ENCODE measurements at regions not wholly inside any gene's neighbourhood (a gene's known extent, or its start where the extent isn't known, plus 50 kb on each side); places are given as distances from the start of the nearest gene placed in this dataset.
"Not testable (repeated sequence)": the region's sequence is repeated elsewhere in the genome, so short reads cannot be mapped to it uniquely, and the experiment has no call there.

GRCh38 chr17:13153036-13153435 lies 135.2 kb upstream of the ELAC2 start:
- Histone ChIP-seq H3K27me3 (ENCODE audit: control insufficient read depth, insufficient read depth, low read length) (no peaks in the 10 kb centered on the region), H3K36me3 (ENCODE audit: control insufficient read depth, insufficient read depth, low read length) (no peaks in the 10 kb centered on the region), H3K4me3 (ENCODE audit: low read depth, low read length) (no peak overlapping the region)
- no peak for TF ChIP-seq CTCF (IDR thresholded peaks at IDR 0.05; ENCODE audit: insufficient read depth, low read length, poor library complexity, severe bottlenecking)
- DNase-seq (ENCODE audit: low read depth): no peak

- H3K36me3 ChIP-seq (ENCODE audit: control insufficient read depth, insufficient read depth, low read length): no peaks in the 10 kb centered on the region
- no peak for TF ChIP-seq CTCF (IDR thresholded peaks at IDR 0.05; ENCODE audit: insufficient read depth, low read length, poor library complexity, severe bottlenecking)
- no peaks in the 10 kb centered on the region for H3K27me3 ChIP-seq (ENCODE audit: control insufficient read depth, insufficient read depth, low read length)
- no peak for DNase-seq (ENCODE audit: low read depth)
- H3K4me3 ChIP-seq (ENCODE audit: low read depth, low read length): no peak overlapping the region
Observed at GRCh38 chr17:13152501-13152900, 134.7 kb upstream of the ELAC2 start.

GRCh38 chr17:13150738-13151137 lies 132.9 kb upstream of the ELAC2 start:
- H3K27me3 ChIP-seq (ENCODE audit: control insufficient read depth, insufficient read depth, low read length); DNase-seq (ENCODE audit: low read depth); H3K4me3 ChIP-seq (ENCODE audit: low read depth, low read length); H3K36me3 ChIP-seq (ENCODE audit: control insufficient read depth, insufficient read depth, low read length): not testable (repeated sequence)

GRCh38 chr17:13143001-13143400 lies 125.2 kb upstream of the ELAC2 start:
- no peak for TF ChIP-seq CTCF (IDR thresholded peaks at IDR 0.05; ENCODE audit: insufficient read depth, low read length, poor library complexity, severe bottlenecking)
- no peak for DNase-seq (ENCODE audit: low read depth)
- Histone ChIP-seq H3K27me3 (ENCODE audit: control insufficient read depth, insufficient read depth, low read length) (no peaks in the 10 kb centered on the region), H3K4me3 (ENCODE audit: low read depth, low read length) (no peak overlapping the region), H3K36me3 (ENCODE audit: control insufficient read depth, insufficient read depth, low read length) (no peaks in the 10 kb centered on the region)

GRCh38 chr17:13140750-13141149 lies 122.9 kb upstream of the ELAC2 start:
- no peak for TF ChIP-seq CTCF (IDR thresholded peaks at IDR 0.05; ENCODE audit: insufficient read depth, low read length, poor library complexity, severe bottlenecking)
- no peak for DNase-seq (ENCODE audit: low read depth)
- no peaks in the 10 kb centered on the region for H3K27me3 ChIP-seq (ENCODE audit: control insufficient read depth, insufficient read depth, low read length)
- H3K36me3 ChIP-seq (ENCODE audit: control insufficient read depth, insufficient read depth, low read length): no peaks in the 10 kb centered on the region
- H3K4me3 ChIP-seq (ENCODE audit: low read depth, low read length): no peak overlapping the region

GRCh38 chr17:13135506-13135905 lies 117.7 kb upstream of the ELAC2 start:
- no peaks in the 10 kb centered on the region for H3K36me3 ChIP-seq (ENCODE audit: control insufficient read depth, insufficient read depth, low read length)
- TF ChIP-seq CTCF (IDR thresholded peaks at IDR 0.05; ENCODE audit: insufficient read depth, low read length, poor library complexity, severe bottlenecking): no peak
- no peak overlapping the region for H3K4me3 ChIP-seq (ENCODE audit: low read depth, low read length)
- no peaks in the 10 kb centered on the region for H3K27me3 ChIP-seq (ENCODE audit: control insufficient read depth, insufficient read depth, low read length)
- no peak for DNase-seq (ENCODE audit: low read depth)

All from kidney epithelial cell (primary cell).